Activated CD4-positive, alpha-beta T cell treated with anti-CD3 and anti-CD28 coated beads for 36 hours (primary cell): ENCODE measurements at regions not wholly inside any gene's neighbourhood (a gene's known extent, or its start where the extent isn't known, plus 50 kb on each side); places are given as distances from the start of the nearest gene placed in this dataset.

Source experiments
- ATAC-seq: fragments of 200-7000 bp; cut with Tn5 transposase; one replicate; pipeline ENCODE4 v1.10.0; 2021; ENCODE audit warnings: mild to moderate bottlenecking, moderate library complexity
- CTCF ChIA-PET: fragments of 350-600 bp; sonication (Branson Sonifier 250); formaldehyde crosslinking; loops from one replicate; lab custom pipeline; 2021; ENCODE audit warnings: antibody characterized with exemption; lab: Charles Lee
- POLR2A ChIA-PET: fragments of 350-600 bp; sonication (Branson Sonifier 250); formaldehyde crosslinking; loops from one replicate; lab custom pipeline; 2021; ENCODE audit warnings: antibody characterized with exemption, inconsistent platforms; lab: Charles Lee
- DNase-seq: peaks from one replicate; pipeline ENCODE4 v3.0.0-alpha.2; 2020
- H3K27ac Mint-ChIP-seq: one replicate; pipeline ENCODE4 v1.8.0; 2021; ENCODE audit warnings: mixed read lengths
- H3K27me3 Mint-ChIP-seq: one replicate; pipeline ENCODE4 v1.8.0; 2021; ENCODE audit warnings: mixed read lengths
- H3K36me3 Mint-ChIP-seq: one replicate; pipeline ENCODE4 v1.8.0; 2021; ENCODE audit warnings: low read depth, mixed read lengths
- H3K4me1 Mint-ChIP-seq: one replicate; pipeline ENCODE4 v1.8.0; 2021; ENCODE audit warnings: mixed read lengths
- H3K4me3 Mint-ChIP-seq: one replicate; pipeline ENCODE4 v1.8.0; 2021; ENCODE audit warnings: mild to moderate bottlenecking, moderate library complexity, mixed read lengths
- H3K9me3 Mint-ChIP-seq: one replicate; pipeline ENCODE4 v1.8.0; 2021; ENCODE audit warnings: low read depth, mixed read lengths
- intact Hi-C, 2 experiments: fragments of 100-400 bp; cut with DNase I in 1 of 2; cut with micrococcal nuclease in 1 of 2; formaldehyde crosslinking; loops; one replicate each; pipeline versions ENCODE4 v1.14.2 to v1.15.1; 2022 to 2024; cut with DNase I, micrococcal nuclease

DNA sequence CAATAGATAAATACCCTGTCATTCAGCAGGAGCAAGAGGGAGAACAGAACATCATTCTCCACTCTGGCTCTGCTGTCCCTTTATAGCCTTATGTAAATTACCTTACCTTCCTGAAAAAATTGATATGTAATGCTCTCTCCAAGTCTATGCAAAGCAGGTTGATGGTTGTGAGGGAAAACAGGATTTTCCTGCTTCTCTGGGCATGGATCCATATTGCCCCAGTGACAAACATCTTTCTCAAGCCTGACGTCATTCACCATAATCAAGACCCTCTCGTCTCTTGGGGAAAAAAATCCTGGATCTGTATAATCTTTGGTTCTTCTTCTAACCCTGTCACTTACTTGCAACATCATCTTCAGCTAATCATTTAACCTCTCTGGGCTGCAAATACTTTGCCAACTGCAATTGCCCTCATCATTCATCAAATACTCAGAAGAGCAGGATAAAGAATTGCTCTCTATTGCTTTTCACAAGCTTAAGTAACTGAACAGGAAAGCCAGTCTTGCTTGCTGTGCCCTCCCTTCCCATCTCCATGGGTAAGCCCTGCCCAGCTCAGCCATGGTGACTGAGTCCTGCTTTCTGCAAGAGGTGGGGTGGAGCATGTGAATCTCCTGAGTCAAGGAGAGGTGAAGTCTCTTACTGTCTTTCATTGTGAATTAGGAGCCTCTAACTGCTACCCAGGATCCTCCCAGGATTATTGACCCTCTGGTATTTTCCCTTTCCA lies 123.7 kb upstream of the KLF7 start:
- intact Hi-C loops, result loop anchor here (5.0 kb wide), 4 partner anchors 43 to 167 kb away; partner anchors contain the start of gene KLF7 (in 2 of the 2)
- ATAC-seq (no peak), DNase-seq (no peak)
- ChIA-PET POLR2A (interaction anchor here (0.6 kb wide), 1 partner anchor 97 kb away, joined by 3 read pairs; no protein-coding TSS in a partner anchor), CTCF (interaction anchor here (0.6 to 1.5 kb wide), 4 partner anchors 23 to 174 kb away, joined by 3 to 4 read pairs (median 3); no protein-coding TSS in a partner anchor)
- Mint-ChIP-seq H3K36me3 (peaks cover 3% of the 10 kb centered on the region), H3K4me3 (no peak overlapping the region), H3K27ac (no peak overlapping the region), H3K4me1 (peaks cover 71% of the 10 kb centered on the region), H3K9me3 (no peaks in the 10 kb centered on the region), H3K27me3 (peaks cover 2% of the 10 kb centered on the region)

DNA sequence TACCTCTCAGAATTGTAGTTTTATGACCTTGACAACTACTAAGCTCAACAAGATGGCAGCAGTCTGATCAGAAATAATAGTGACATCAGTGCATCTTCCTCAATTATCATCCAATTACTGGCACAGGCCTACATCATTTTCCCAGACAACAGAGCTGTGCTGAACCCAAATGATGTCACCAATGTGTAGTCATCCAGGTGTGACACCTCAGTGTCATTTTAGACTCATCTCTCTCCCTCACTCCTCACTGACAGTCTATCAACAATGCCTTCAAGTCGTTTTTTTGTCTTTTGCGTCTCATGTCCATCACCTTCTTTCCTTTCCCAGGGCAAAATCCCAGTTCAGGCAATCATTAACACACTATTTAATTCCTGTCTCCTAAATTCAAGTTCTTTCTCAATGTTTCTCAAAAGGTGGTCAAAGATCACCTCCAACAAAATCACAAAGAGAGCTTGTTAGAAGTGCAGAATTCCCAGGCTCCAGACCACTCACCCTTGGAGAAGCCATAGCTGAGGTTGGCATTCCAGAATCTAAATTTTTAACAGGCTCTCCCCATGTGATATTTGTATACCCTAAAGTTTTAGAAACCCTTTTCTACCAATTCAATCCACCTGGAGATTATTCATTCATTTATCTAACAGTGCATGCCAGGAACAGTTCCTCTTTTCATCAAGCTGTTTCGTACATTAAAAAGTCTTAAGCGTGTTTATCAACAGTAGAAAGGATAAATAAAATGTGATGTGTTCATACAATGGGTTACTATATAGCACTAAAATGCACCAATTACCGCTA lies 125.3 kb upstream of the KLF7 start:
- Mint-ChIP-seq H3K36me3 (peaks cover 3% of the 10 kb centered on the region), H3K4me1 (peaks cover 56% of the 10 kb centered on the region), H3K27me3 (peaks cover 6% of the 10 kb centered on the region), H3K9me3 (peaks cover 4% of the 10 kb centered on the region), H3K27ac (peak overlapping the region; percentile 45), H3K4me3 (no peak overlapping the region)
- ATAC-seq (peak; percentile 66), DNase-seq (peak; percentile 33)
- intact Hi-C loops, result no loop called here
- ChIA-PET POLR2A (no interaction called here), CTCF (interaction anchor here (1.4 to 1.5 kb wide), 2 partner anchors 12 to 216 kb away, joined by 3 to 6 read pairs; no protein-coding TSS in a partner anchor)

DNA sequence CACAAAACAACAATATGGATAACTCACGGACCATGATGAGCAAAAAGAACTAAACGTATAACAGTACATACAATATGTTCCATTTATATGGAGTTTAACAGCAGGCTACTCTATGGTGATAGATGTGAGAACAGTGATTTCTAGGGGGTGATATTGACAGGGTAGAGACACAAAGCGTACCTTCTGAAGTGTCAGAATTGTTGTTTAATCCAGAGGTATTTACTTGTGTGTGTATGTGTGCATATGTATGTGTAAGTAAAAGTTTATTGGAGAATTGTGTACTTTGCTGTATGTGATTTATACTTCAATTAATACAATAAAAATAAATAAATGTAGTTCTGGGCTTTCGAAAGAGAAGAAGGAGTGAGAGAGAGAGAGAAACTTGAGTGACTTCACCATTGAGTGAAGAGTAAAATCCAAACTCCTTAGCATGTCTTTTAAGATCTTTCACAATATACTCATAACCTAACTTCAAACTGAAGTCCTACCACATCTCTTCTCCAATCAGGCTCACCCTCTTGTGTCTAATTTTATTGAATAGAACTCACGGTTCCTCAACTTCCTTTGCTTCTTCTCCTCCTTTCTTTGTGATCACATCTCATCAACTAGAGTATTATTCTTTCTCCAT lies 126.0 kb upstream of the KLF7 start:
- Mint-ChIP-seq H3K4me1 (peaks cover 50% of the 10 kb centered on the region), H3K36me3 (peaks cover 3% of the 10 kb centered on the region), H3K27ac (peak overlapping the region; percentile 38), H3K27me3 (peaks cover 6% of the 10 kb centered on the region), H3K9me3 (peaks cover 4% of the 10 kb centered on the region), H3K4me3 (no peak overlapping the region)
- ChIA-PET CTCF (interaction anchor here (1.4 to 1.5 kb wide), 2 partner anchors 13 to 215 kb away, joined by 3 to 6 read pairs; no protein-coding TSS in a partner anchor), POLR2A (interaction anchor here (1.2 kb wide), 1 partner anchor 39 kb away, joined by 3 read pairs; no protein-coding TSS in a partner anchor)
- DNase-seq, result no peak
- intact Hi-C loops, result loop anchor here in 1 of 2 experiments (1.0 kb wide), 2 partner anchors 20 to 40 kb away; no protein-coding TSS in a partner anchor
- peak; percentile 72 for ATAC-seq

DNA sequence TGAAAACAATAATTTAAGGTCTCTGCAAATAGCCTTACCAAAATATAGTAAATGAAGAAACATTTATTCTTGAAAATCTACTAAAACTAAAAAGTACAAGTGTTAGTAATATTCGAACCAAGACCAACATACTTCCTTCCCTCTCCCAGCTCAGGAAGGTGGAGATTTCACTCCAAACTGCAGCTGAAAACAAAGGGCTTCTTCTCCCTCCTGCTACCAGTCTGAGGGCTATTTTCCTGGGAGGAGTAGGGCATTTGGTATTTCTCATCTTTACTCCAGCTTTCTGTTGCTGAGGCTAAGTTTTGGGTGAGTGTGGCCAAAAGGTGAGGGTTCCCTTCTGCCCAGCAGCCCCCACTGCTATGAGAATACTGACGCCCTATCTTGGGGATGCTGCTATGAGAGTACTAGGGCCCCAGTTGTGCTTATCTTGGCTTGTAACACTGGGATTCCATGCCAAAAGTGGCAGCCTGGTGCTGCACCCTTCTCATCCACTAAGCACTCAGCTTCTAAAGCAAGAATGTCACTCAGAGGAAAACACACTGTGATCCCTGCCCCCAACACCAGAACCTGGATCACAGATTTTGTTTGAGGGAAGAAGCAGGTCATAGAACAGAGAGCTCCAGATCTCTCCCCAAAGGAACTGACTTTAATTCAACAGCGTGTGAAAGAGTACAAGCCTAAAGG lies 130.7 kb upstream of the KLF7 start:
- no peak for DNase-seq
- Mint-ChIP-seq H3K4me1 (peaks cover 17% of the 10 kb centered on the region), H3K4me3 (no peak overlapping the region), H3K27ac (no peak overlapping the region), H3K27me3 (peaks cover 3% of the 10 kb centered on the region), H3K36me3 (peaks cover 3% of the 10 kb centered on the region), H3K9me3 (peaks cover 7% of the 10 kb centered on the region)
- no peak for ATAC-seq
- POLR2A ChIA-PET, result no interaction called here
- intact Hi-C loops, result no loop called here
- CTCF ChIA-PET, result interaction anchor here (0.6 to 1.1 kb wide), 4 partner anchors 85 to 970 kb away, joined by 3 to 4 read pairs (median 3); partner anchors contain the start of gene PIKFYVE

DNA sequence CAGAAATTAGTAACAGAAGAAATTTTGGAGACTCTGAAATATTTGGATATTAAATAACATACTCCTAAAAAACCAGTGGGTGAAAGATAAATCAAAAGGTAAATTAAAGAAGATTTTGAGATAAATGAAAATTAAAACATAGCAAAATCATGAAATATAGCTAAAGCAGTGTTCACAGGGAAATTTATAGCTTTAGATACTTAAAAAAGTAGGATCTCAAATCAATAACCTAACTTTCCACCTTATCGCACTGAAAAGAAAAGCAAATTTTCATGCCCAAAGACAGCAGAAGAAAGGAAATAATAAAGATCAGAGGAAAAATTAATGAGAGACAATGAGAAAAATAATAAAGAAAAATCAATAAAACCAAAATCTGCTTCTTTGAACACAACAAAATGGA lies 135.1 kb upstream of the KLF7 start:
- no peaks in the 10 kb centered on the region for H3K4me1 Mint-ChIP-seq
- POLR2A ChIA-PET, result no interaction called here
- ATAC-seq, result no peak

DNA sequence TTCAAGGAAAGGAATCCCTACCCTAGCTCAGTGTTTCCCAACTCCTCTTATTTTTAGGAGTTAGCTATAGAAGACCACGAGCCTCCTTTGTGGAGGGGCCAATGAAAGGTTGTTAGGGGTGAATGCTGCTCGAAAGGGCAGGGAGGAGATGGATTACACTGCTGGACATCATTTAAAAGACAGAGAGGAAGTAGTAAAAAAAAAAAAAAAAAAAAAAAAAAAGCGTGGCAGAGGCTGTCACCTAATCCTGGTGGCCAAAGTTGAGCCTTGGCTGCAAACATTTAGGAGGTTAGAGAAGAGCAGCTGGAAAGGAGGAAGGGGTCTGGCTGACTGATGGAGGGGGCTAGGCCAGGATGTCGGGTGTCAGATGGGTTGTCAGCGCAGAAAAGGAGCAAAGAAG lies 139.0 kb upstream of the KLF7 start:
- ChIA-PET POLR2A (no interaction called here), CTCF (interaction anchor here (0.7 kb wide), 1 partner anchor 70 kb away, joined by 3 read pairs; no protein-coding TSS in a partner anchor)
- peaks cover 12% of the 10 kb centered on the region for H3K4me1 Mint-ChIP-seq
- no peaks in the 10 kb centered on the region for H3K27me3 Mint-ChIP-seq
- no peak overlapping the region for H3K27ac Mint-ChIP-seq
- H3K9me3 Mint-ChIP-seq, result no peaks in the 10 kb centered on the region
- intact Hi-C loops, result no loop called here
- no peak overlapping the region for H3K4me3 Mint-ChIP-seq
- DNase-seq (no peak), ATAC-seq (no peak)
- H3K36me3 Mint-ChIP-seq, result peaks cover 3% of the 10 kb centered on the region

More for the DNA sequence above, 135.1 kb upstream of the KLF7 start:
- no peak overlapping the region for H3K4me3 Mint-ChIP-seq
- CTCF ChIA-PET, result no interaction called here
- peaks cover 3% of the 10 kb centered on the region for H3K36me3 Mint-ChIP-seq
- DNase-seq, result no peak
- H3K27me3 Mint-ChIP-seq, result no peaks in the 10 kb centered on the region
- intact Hi-C loops, result no loop called here
- H3K27ac Mint-ChIP-seq, result no peak overlapping the region
- peaks cover 3% of the 10 kb centered on the region for H3K9me3 Mint-ChIP-seq

DNA sequence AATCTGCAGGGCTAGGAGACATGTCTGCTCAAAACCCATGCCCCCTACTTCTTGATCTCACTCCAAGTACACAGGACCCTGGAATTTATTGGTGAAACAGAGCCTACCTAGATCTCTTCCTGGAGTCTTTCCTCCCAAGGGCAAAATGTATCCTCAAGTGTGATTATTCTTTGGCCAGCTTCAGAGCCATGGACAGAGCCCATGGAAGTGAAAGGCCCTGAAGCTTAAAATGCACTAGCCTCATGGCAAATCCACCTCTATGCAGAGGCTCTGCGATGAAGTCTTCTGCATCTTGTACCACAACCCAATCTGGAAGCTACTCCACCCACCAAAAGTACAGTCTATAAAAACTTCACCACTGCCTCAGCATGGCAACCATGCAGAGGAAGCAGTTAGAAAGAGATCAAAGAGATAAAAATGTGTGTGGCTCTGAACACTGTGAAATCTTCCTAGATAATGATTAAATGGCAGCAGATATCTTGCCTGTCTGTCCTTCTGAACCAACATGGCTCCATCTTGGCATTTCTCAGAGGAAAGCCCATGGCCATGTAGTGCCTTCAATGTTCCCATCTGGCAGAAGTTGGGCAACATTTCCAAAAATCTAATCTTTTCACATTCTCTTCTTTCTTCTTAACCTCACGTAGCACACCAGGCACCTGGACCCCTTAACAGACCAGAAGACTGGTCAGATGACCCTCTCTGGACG lies 142.9 kb upstream of the KLF7 start:
- Mint-ChIP-seq H3K4me3 (no peak overlapping the region), H3K36me3 (peaks cover 3% of the 10 kb centered on the region), H3K27me3 (no peaks in the 10 kb centered on the region), H3K27ac (no peak overlapping the region), H3K4me1 (peaks cover 32% of the 10 kb centered on the region), H3K9me3 (no peaks in the 10 kb centered on the region)
- ChIA-PET POLR2A (no interaction called here), CTCF (interaction anchor here (2.1 kb wide), 1 partner anchor 10 kb away, joined by 5 read pairs; no protein-coding TSS in a partner anchor)
- ATAC-seq (no peak), DNase-seq (no peak)
- intact Hi-C loops, result no loop called here

DNA sequence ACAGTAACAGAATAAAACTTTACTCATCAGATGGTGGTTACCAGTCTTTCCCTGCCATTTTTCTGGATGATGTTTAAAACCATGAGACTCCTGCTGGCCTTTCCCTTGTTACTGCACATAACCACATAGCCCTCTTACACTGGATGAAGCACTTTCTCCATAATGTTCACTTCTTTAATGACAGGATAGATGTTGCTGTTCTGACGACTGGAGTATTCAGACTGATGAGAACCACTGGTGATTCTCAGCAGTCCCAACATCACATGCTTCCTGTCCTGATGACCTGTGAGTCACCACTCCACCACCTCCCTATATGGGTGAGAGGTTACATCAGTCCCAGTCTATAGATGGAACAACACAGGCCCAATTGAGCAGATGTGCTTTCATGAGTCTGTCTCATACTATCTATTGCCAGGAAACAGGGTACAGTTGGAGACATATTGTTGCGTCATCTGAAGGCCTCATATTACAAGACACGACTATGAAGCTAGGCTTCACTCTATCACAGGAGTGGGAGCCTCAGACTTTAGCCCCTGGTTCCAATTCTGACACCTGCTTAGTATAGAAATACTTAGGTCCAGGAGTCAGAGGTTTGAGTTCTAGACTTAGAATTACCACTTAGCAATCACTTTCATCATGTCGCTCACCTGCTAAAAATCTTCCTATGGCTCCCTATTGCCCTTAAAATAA lies 145.7 kb upstream of the KLF7 start:
- H3K36me3 Mint-ChIP-seq, result peaks cover 3% of the 10 kb centered on the region
- no peaks in the 10 kb centered on the region for H3K27me3 Mint-ChIP-seq
- DNase-seq (peak; percentile 74), ATAC-seq (peak; percentile 97)
- H3K9me3 Mint-ChIP-seq, result no peaks in the 10 kb centered on the region
- ChIA-PET POLR2A (interaction anchor here (1.0 kb wide), 1 partner anchor 19 kb away, joined by 3 read pairs; no protein-coding TSS in a partner anchor), CTCF (interaction anchor here (0.7 to 1.6 kb wide), 2 partner anchors 23 to 25 kb away, joined by 3 to 6 read pairs; no protein-coding TSS in a partner anchor)
- peak overlapping the region; percentile 96 for H3K27ac Mint-ChIP-seq
- H3K4me3 Mint-ChIP-seq, result peak overlapping the region; percentile 13
- H3K4me1 Mint-ChIP-seq, result peaks cover 32% of the 10 kb centered on the region
- intact Hi-C loops, result loop anchor here (1.0 to 5.0 kb wide), 6 partner anchors 19 to 145 kb away; partner anchors contain the start of gene KLF7 (in 1 of the 2)

DNA sequence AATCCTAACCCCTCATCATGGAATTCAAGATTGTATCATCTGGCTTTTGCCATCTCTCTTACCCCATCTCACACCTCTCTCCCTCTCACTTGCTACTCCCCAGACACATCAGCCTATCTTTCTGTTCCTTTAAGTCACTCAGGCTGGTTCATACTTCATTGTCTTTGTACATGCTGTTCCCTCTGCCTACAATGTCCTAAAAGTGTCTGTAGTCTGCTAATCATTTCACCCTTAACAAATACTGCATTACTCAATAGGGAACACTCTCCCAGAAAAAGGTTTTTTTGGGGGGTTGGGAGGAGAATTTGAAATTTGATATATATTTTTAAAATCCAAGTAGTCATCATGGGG lies 146.2 kb upstream of the KLF7 start:
- Mint-ChIP-seq H3K36me3 (peaks cover 3% of the 10 kb centered on the region), H3K27me3 (no peaks in the 10 kb centered on the region), H3K4me1 (peaks cover 37% of the 10 kb centered on the region), H3K27ac (peak overlapping the region; percentile 96), H3K4me3 (no peak overlapping the region), H3K9me3 (no peaks in the 10 kb centered on the region)
- CTCF ChIA-PET, result interaction anchor here (0.7 kb wide), 1 partner anchor 23 kb away, joined by 3 read pairs; no protein-coding TSS in a partner anchor
- POLR2A ChIA-PET, result interaction anchor here (1.0 kb wide), 1 partner anchor 19 kb away, joined by 3 read pairs; no protein-coding TSS in a partner anchor
- no peak for ATAC-seq
- DNase-seq, result no peak
- intact Hi-C loops, result loop anchor here in 1 of 2 experiments (5.0 kb wide), 1 partner anchor 145 kb away; the partner anchor contains the start of gene KLF7
